ENCODE measurements at regions not wholly inside any gene's neighbourhood (a gene's known extent, or its start where the extent isn't known, plus 50 kb on each side); places are given as distances from the start of the nearest gene placed in this dataset.

- Histone ChIP-seq H2AFZ (ENCODE audit: low read depth, low read length) (no peak overlapping the region), H3K4me1 (ENCODE audit: insufficient read depth, low read length) (no peaks in the 10 kb centered on the region), H3K36me3 (ENCODE audit: insufficient read depth, low read length) (no peaks in the 10 kb centered on the region), H3K9me3 (ENCODE audit: insufficient read depth, low read length, severe bottlenecking) (no peaks in the 10 kb centered on the region), H3K4me3 (ENCODE audit: low read depth in 1 of 2, low read length in 2 of 2) (no peak overlapping the region), H3K79me2 (ENCODE audit: insufficient read depth, low read length) (no peaks in the 10 kb centered on the region), H3K27me3 (ENCODE audit: insufficient read depth, low read length, poor library complexity) (peaks cover under 1% of the 10 kb centered on the region), H3K27ac (ENCODE audit: low read length) (no peak overlapping the region), H4K20me1 (ENCODE audit: insufficient read depth, low read length) (no peaks in the 10 kb centered on the region), H3K9ac (ENCODE audit: low read depth, low read length) (no peak overlapping the region), H3K4me2 (ENCODE audit: insufficient read depth, low read length) (no peak overlapping the region)
- TF ChIP-seq EZH2 (IDR thresholded peaks at IDR 0.05; ENCODE audit: borderline replicate concordance, low read depth, low read length, severe bottlenecking) (no peak), CTCF (IDR thresholded peaks at IDR 0.05; ENCODE audit: borderline replicate concordance, extremely low read depth, low read length, poor library complexity, severe bottlenecking) (no peak)
- DNase-seq (no peak), ATAC-seq (ENCODE audit: insufficient read depth, low read depth) (no peak)
Observed at GRCh38 chr20:4358552-4358951, 109.5 kb upstream of the ADRA1D start.

GRCh38 chr20:4352348-4352747 lies 103.3 kb upstream of the ADRA1D start:
- Histone ChIP-seq H3K27me3 (ENCODE audit: insufficient read depth, low read length, poor library complexity) (peaks cover 11% of the 10 kb centered on the region), H3K36me3 (ENCODE audit: insufficient read depth, low read length) (no peaks in the 10 kb centered on the region), H3K79me2 (ENCODE audit: insufficient read depth, low read length) (no peaks in the 10 kb centered on the region), H3K9me3 (ENCODE audit: insufficient read depth, low read length, severe bottlenecking) (no peaks in the 10 kb centered on the region), H4K20me1 (ENCODE audit: insufficient read depth, low read length) (no peaks in the 10 kb centered on the region), H3K4me3 (ENCODE audit: low read depth in 1 of 2, low read length in 2 of 2) (no peak overlapping the region), H3K9ac (ENCODE audit: low read depth, low read length) (no peak overlapping the region), H3K27ac (ENCODE audit: low read length) (no peak overlapping the region), H3K4me1 (ENCODE audit: insufficient read depth, low read length) (no peaks in the 10 kb centered on the region), H3K4me2 (ENCODE audit: insufficient read depth, low read length) (no peak overlapping the region), H2AFZ (ENCODE audit: low read depth, low read length) (no peak overlapping the region)
- DNase-seq (no peak), ATAC-seq (ENCODE audit: insufficient read depth, low read depth) (no peak)
- no peak for TF ChIP-seq EZH2 (IDR thresholded peaks at IDR 0.05; ENCODE audit: borderline replicate concordance, low read depth, low read length, severe bottlenecking)
- no peak for TF ChIP-seq CTCF (IDR thresholded peaks at IDR 0.05; ENCODE audit: borderline replicate concordance, extremely low read depth, low read length, poor library complexity, severe bottlenecking)

- Histone ChIP-seq H3K36me3 (ENCODE audit: insufficient read depth, low read length) (no peaks in the 10 kb centered on the region), H3K79me2 (ENCODE audit: insufficient read depth, low read length) (no peaks in the 10 kb centered on the region), H3K9me3 (ENCODE audit: insufficient read depth, low read length, severe bottlenecking) (no peaks in the 10 kb centered on the region), H2AFZ (ENCODE audit: low read depth, low read length) (no peak overlapping the region), H3K4me2 (ENCODE audit: insufficient read depth, low read length) (no peak overlapping the region), H3K9ac (ENCODE audit: low read depth, low read length) (no peak overlapping the region), H4K20me1 (ENCODE audit: insufficient read depth, low read length) (no peaks in the 10 kb centered on the region), H3K4me3 (ENCODE audit: low read depth in 1 of 2, low read length in 2 of 2) (no peak overlapping the region), H3K27me3 (ENCODE audit: insufficient read depth, low read length, poor library complexity) (peaks cover 17% of the 10 kb centered on the region), H3K27ac (ENCODE audit: low read length) (no peak overlapping the region), H3K4me1 (ENCODE audit: insufficient read depth, low read length) (no peaks in the 10 kb centered on the region)
- DNase-seq, result no peak
- ATAC-seq (ENCODE audit: insufficient read depth, low read depth), result no peak
- no peak for TF ChIP-seq CTCF (IDR thresholded peaks at IDR 0.05; ENCODE audit: borderline replicate concordance, extremely low read depth, low read length, poor library complexity, severe bottlenecking)
- TF ChIP-seq EZH2 (IDR thresholded peaks at IDR 0.05; ENCODE audit: borderline replicate concordance, low read depth, low read length, severe bottlenecking), result no peak
Observed at GRCh38 chr20:4350096-4350495, 101.0 kb upstream of the ADRA1D start.

- TF ChIP-seq CTCF (IDR thresholded peaks at IDR 0.05; ENCODE audit: borderline replicate concordance, extremely low read depth, low read length, poor library complexity, severe bottlenecking) (no peak), EZH2 (IDR thresholded peaks at IDR 0.05; ENCODE audit: borderline replicate concordance, low read depth, low read length, severe bottlenecking) (no peak)
- Histone ChIP-seq H3K79me2 (ENCODE audit: insufficient read depth, low read length) (no peaks in the 10 kb centered on the region), H3K9me3 (ENCODE audit: insufficient read depth, low read length, severe bottlenecking) (no peaks in the 10 kb centered on the region), H3K4me2 (ENCODE audit: insufficient read depth, low read length) (no peak overlapping the region), H3K9ac (ENCODE audit: low read depth, low read length) (no peak overlapping the region), H3K27ac (ENCODE audit: low read length) (no peak overlapping the region), H2AFZ (ENCODE audit: low read depth, low read length) (no peak overlapping the region), H3K4me3 (ENCODE audit: low read depth in 1 of 2, low read length in 2 of 2) (no peak overlapping the region), H3K4me1 (ENCODE audit: insufficient read depth, low read length) (no peaks in the 10 kb centered on the region), H4K20me1 (ENCODE audit: insufficient read depth, low read length) (no peaks in the 10 kb centered on the region), H3K27me3 (ENCODE audit: insufficient read depth, low read length, poor library complexity) (peaks cover 29% of the 10 kb centered on the region), H3K36me3 (ENCODE audit: insufficient read depth, low read length) (no peaks in the 10 kb centered on the region)
- DNase-seq (no peak), ATAC-seq (ENCODE audit: insufficient read depth, low read depth) (no peak)
Observed at GRCh38 chr20:4344670-4345069, 95.6 kb upstream of the ADRA1D start.

Data from DND-41 (cell line).